GM12864 (cell line): ENCODE measurements at regions not wholly inside any gene's neighbourhood (a gene's known extent, or its start where the extent isn't known, plus 50 kb on each side); places are given as distances from the start of the nearest gene placed in this dataset.

Source experiments
- DNase-seq: peaks from one replicate; pipeline ENCODE4 v3.0.0-alpha.2; 2011; ENCODE audit warnings: low read depth
- H3K4me3 ChIP-seq: 2 replicates; pipeline ENCODE4 v1.5.1; 2011; ENCODE audit warnings: mild to moderate bottlenecking, low read depth, low read length, control low read depth
- TF ChIP-seq, protein P1 (sequence below): IDR thresholded peaks from 2 replicates; pipeline ENCODE4 v1.5.1; 2011; ENCODE audit warnings: low read depth, mild to moderate bottlenecking, moderate library complexity, low read length, control low read depth, inconsistent platforms; ENCODE audit errors: missing control alignments

DNA sequence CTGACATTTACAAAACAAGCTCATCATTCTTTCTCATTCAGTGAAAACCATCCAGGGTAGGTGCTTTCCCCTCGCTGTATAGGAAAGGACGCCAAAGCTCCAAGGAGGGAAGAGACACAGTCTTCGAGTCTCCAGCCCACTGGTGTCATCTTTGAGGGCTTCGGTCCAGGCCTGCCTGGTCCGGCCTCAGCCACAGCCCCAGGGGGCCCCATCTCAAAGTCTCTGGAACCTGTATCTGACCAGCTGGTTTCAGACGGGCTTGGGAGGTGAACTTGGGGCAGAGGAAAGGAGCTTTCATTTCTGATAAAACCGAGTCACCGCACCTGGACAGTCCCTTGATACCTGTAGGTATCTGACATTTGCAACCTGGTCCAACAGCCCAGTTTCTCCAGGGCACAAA lies 229.5 kb upstream of the RTL1 start:
- DNase-seq: no peak
- TF ChIP-seq, protein P1, sequence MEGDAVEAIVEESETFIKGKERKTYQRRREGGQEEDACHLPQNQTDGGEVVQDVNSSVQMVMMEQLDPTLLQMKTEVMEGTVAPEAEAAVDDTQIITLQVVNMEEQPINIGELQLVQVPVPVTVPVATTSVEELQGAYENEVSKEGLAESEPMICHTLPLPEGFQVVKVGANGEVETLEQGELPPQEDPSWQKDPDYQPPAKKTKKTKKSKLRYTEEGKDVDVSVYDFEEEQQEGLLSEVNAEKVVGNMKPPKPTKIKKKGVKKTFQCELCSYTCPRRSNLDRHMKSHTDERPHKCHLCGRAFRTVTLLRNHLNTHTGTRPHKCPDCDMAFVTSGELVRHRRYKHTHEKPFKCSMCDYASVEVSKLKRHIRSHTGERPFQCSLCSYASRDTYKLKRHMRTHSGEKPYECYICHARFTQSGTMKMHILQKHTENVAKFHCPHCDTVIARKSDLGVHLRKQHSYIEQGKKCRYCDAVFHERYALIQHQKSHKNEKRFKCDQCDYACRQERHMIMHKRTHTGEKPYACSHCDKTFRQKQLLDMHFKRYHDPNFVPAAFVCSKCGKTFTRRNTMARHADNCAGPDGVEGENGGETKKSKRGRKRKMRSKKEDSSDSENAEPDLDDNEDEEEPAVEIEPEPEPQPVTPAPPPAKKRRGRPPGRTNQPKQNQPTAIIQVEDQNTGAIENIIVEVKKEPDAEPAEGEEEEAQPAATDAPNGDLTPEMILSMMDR: no peak
- no peak overlapping the region for H3K4me3 ChIP-seq

DNA sequence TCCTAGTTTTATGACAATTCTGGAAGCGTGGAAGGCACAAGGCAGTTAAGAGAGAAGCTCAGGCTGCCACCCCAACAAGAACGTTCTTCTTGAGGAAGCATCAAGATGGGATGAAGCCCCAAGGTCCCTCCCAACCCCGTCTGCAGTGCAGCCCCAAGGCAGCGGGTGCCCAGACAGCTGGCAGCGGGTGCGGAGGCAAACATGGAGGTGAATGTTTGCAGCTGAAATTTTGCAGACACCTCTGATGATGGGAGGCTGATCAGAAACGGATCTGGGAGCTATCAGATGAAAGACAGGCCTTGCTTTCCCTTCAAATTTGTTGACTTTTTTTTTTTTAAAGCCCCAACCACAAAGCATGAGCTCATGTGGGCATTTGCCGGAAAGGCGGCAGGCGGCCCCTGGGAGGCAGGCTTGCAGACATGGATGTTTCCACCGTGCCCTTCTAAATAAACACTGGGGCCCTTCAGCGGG lies 230.7 kb upstream of the RTL1 start:
- no peak for DNase-seq
- H3K4me3 ChIP-seq: no peak overlapping the region
- TF ChIP-seq, protein P1: no peak

DNA sequence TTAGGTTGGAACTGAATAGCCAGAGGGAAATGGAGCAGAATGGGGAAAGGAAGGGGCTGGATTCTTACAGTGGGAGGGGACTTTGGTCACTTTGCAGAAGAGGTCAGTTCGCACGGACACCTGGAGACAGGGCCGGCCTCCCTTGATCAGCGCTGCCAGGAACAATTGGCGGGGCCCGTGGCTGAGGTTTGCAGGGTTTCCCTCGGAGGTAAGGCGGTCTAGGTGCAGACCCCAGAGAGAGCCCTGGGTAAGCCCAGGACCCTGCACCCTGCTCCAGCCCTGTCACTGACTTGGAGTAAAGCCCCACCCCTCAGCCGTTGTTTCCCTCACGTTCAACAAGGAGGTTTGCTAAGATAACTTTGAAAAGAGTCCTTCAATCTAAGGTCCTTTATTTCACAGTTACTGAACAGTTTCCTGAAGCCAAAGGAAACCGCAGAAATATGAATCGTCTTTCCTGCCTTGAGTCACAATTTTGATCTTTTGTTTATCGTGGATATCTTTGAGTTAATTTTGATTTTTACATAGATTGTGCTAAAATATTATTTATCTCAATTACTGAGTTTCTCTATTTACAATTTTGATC lies 231.4 kb upstream of the RTL1 start:
- H3K4me3 ChIP-seq: no peak overlapping the region
- no peak for DNase-seq
- TF ChIP-seq, protein P1: no peak

DNA sequence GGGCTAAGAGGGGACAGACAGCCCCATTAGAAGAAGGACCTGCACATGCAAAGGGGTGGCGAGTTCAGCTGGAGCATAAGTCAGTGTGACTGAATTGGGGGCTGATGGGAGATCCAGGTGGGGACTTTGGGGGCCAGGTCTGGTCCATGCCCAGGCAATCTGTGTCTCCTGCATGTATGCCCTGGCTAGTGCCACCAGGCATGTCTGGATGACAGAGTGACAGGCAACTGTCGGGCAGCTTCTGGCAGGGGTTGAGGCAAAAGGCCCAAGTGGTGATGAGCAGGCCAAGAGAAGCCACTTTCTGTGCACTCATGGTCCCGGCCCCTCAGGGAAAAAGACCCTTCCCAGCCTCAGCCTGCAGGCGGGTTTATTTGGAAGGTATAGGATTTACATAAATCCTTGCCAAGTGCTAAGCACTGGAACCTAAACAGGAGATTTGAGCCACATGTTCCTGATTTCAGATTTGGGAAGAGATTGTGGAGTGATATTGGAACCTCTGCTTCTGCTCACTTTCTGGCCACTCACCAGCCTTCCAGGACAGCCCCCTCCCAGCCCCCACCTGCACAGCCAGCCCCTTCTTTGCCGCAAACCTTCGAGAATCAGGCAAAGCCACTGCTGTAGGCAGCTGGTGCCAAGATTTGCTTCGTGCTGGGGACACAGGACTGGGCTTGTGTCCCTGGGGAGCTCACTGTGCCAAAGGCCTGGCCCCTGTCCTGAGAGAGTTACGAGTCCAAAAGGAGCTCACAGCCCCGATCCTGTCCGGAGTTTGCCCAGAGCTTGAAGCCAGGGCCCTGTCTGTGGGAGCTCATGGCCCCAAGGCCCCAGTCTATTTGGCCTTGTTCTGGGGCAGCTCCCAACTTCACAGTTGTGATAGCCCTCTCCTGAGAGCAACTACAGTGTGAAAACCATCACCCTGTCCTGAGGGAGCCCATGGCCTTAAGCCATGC lies 232.5 kb upstream of the RTL1 start:
- H3K4me3 ChIP-seq: no peak overlapping the region
- no peak for DNase-seq
- TF ChIP-seq, protein P1: no peak

DNA sequence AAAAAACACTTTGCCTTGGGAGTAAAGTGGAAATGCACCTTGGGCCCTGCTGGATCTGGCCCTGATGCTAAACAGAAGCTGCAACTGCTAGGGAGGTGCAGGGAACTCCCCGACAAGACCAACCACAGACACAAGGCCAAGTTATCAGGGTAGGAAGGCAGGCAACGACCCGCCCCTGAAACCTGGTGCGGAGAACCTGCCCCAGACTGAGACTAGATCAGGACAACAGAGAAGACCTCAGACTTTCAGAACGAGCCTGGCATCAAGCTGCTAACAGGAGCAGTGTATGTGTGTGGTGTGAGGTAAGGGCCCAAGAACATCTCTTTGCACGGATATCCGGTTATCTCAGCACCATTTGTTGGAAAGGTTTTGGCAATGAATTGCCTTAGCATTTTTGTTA lies 233.7 kb upstream of the RTL1 start:
- no peak for DNase-seq
- no peak overlapping the region for H3K4me3 ChIP-seq
- TF ChIP-seq, protein P1: no peak

DNA sequence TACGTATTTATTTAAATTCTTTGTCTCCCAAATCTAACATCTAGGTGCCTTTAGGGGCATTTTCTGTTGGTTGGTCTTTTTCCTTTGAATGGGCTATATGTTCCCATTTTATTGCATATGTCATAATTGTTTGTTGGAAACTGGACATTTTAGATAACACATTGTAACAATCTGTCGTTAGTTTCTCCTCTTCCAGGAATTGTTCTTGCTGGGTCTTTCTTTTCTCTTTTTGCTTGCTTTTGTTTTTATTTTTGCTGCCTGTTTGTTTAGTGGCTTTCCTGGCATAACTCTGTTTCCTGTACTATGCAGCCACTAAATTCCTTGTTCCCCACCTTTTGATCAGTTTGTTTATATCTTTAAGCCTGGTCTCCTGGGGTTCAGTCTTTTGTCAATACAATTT lies 244.3 kb upstream of the RTL1 start:
- TF ChIP-seq, protein P1: no peak

More for the DNA sequence above, 244.3 kb upstream of the RTL1 start:
- no peak for DNase-seq
- H3K4me3 ChIP-seq: no peak overlapping the region
